CD14-positive monocyte (primary cell): ENCODE measurements at regions not wholly inside any gene's neighbourhood (a gene's known extent, or its start where the extent isn't known, plus 50 kb on each side); places are given as distances from the start of the nearest gene placed in this dataset.

Experiments
- DNase-seq, 3 donors: peaks; one replicate each; pipeline ENCODE4 v3.0.0-alpha.2; 2011 to 2022
- H2AFZ ChIP-seq: 2 replicates; pipeline ENCODE4 v1.6.0; 2012; ENCODE audit warnings: mild to moderate bottlenecking, low read depth, low read length, inconsistent platforms; ENCODE audit not compliant: insufficient read depth, poor library complexity, severe bottlenecking
- H3K27ac ChIP-seq, 2 donors: 1 replicate in 1 of 2; 2 replicates in 1 of 2; pipeline ENCODE4 v1.5.1; 2012 to 2013; ENCODE audit warnings: low read length in 2 of 2, control low read depth in 1 of 2, inconsistent platforms in 1 of 2, low read depth in 1 of 2, mild to moderate bottlenecking in 1 of 2
- H3K27me3 ChIP-seq, 2 donors: one replicate each; pipeline versions ENCODE4 v1.6.0 to v1.6.1; 2011 to 2013; ENCODE audit warnings: low read length in 2 of 2; ENCODE audit not compliant: control insufficient read depth in 2 of 2, insufficient read depth in 2 of 2
- H3K36me3 ChIP-seq, 2 donors: replicated peaks in 1 of 2; 1 replicate in 1 of 2; 2 replicates in 1 of 2; pipeline versions ENCODE4 v1.5.1 to v1.6.1; 2012 to 2013; ENCODE audit warnings: low read length in 2 of 2, control low read depth in 1 of 2, inconsistent platforms in 1 of 2, mild to moderate bottlenecking in 1 of 2; ENCODE audit not compliant: insufficient read depth in 2 of 2, control insufficient read depth in 1 of 2
- H3K4me1 ChIP-seq, 2 donors: 1 replicate in 1 of 2; 2 replicates in 1 of 2; pipeline versions ENCODE4 v1.5.1 to v1.6.1; 2012 to 2013; ENCODE audit warnings: low read length in 2 of 2, control low read depth in 1 of 2, inconsistent platforms in 1 of 2, mild to moderate bottlenecking in 1 of 2, moderate library complexity in 1 of 2; ENCODE audit not compliant: insufficient read depth in 2 of 2, control insufficient read depth in 1 of 2
- H3K4me2 ChIP-seq: replicated peaks from 2 replicates; pipeline ENCODE3; 2012; ENCODE audit warnings: low read length, moderate library complexity, mild to moderate bottlenecking; ENCODE audit not compliant: poor library complexity, severe bottlenecking; ENCODE audit errors: extremely low read depth
- H3K4me3 ChIP-seq, 3 experiments: fragments of 200-600 bp in 1 of 3; sonication (generic) in 1 of 3; replicated peaks in 1 of 3; 1 replicate in 2 of 3; 2 replicates in 1 of 3; pipeline ENCODE4 v1.5.1; 2011 to 2013; ENCODE audit warnings: low read length in 3 of 3, mild to moderate bottlenecking in 3 of 3, control low read depth in 2 of 3, low read depth in 2 of 3, inconsistent platforms in 1 of 3, moderate library complexity in 1 of 3
- H3K79me2 ChIP-seq: 2 replicates; pipeline ENCODE4 v1.6.0; 2012; ENCODE audit warnings: mild to moderate bottlenecking, control low read depth, inconsistent platforms, low read length, moderate library complexity; ENCODE audit not compliant: insufficient read depth
- H3K9ac ChIP-seq: 2 replicates; pipeline ENCODE4 v1.6.0; 2017; ENCODE audit warnings: low read length, mild to moderate bottlenecking; ENCODE audit not compliant: insufficient read depth, poor library complexity, severe bottlenecking
- H3K9me3 ChIP-seq, 2 donors: replicated peaks in 1 of 2; 1 replicate in 1 of 2; 2 replicates in 1 of 2; pipeline versions ENCODE4 v1.5.1 to v1.6.1; 2012 to 2013; ENCODE audit warnings: low read length in 2 of 2, control low read depth in 1 of 2; ENCODE audit not compliant: control insufficient read depth in 1 of 2, insufficient read depth in 1 of 2
- H4K20me1 ChIP-seq: 2 replicates; pipeline ENCODE4 v1.6.0; 2012; ENCODE audit warnings: mild to moderate bottlenecking, low read length, control low read depth, moderate library complexity; ENCODE audit not compliant: insufficient read depth
- H3K27ac Mint-ChIP-seq, 7 donors: one replicate each; pipeline ENCODE4 v1.8.0; 2020; ENCODE audit warnings: mild to moderate bottlenecking in 7 of 7, mixed read lengths in 7 of 7, moderate library complexity in 6 of 7, inconsistent platforms in 2 of 7
- H3K27me3 Mint-ChIP-seq, 3 donors: one replicate each; pipeline ENCODE4 v1.8.0; 2021 to 2022; ENCODE audit warnings: low read depth in 3 of 3, mild to moderate bottlenecking in 3 of 3, mixed read lengths in 3 of 3, moderate library complexity in 3 of 3, inconsistent platforms in 1 of 3
- H3K36me3 Mint-ChIP-seq, 2 donors: one replicate each; pipeline ENCODE4 v1.8.0; 2020; ENCODE audit warnings: mixed read lengths in 2 of 2, inconsistent platforms in 1 of 2, mild to moderate bottlenecking in 1 of 2
- H3K4me1 Mint-ChIP-seq: one replicate; pipeline ENCODE4 v1.8.0; 2020; ENCODE audit warnings: mild to moderate bottlenecking, mixed read lengths
- H3K4me3 Mint-ChIP-seq, 2 donors: one replicate each; pipeline ENCODE4 v1.8.0; 2020; ENCODE audit warnings: mild to moderate bottlenecking in 2 of 2, mixed read lengths in 2 of 2, moderate library complexity in 1 of 2
- H3K9me3 Mint-ChIP-seq, 7 donors: one replicate each; pipeline ENCODE4 v1.8.0; 2020 to 2022; ENCODE audit warnings: mixed read lengths in 7 of 7, mild to moderate bottlenecking in 6 of 7, moderate library complexity in 6 of 7, inconsistent platforms in 2 of 7
- CTCF ChIP-seq: fragments of 200-600 bp; IDR thresholded peaks from one replicate; pipeline ENCODE4 v1.8.0; 2022; ENCODE audit warnings: antibody characterized with exemption, mild to moderate bottlenecking
- WGBS: methylation state at CpG from one replicate; pipeline ENCODE4 v1.1.5; 2013; ENCODE audit warnings: missing lambda C conversion rate; ENCODE audit not compliant: insufficient coverage; 5-methylcytosine and 5-hydroxymethylcytosine counted together
- intact Hi-C, 2 donors: fragments of 100-400 bp; cut with micrococcal nuclease; formaldehyde crosslinking; loops; one replicate each; pipeline versions ENCODE4 v1.15.0 to v1.15.1; 2023

GRCh38 chr10:15453926-15454325 lies 82.8 kb upstream of the FAM171A1 start:
- no peaks in the 10 kb centered on the region for H3K9me3 ChIP-seq
- H3K27ac ChIP-seq: no peak overlapping the region
- H4K20me1 ChIP-seq: no peaks in the 10 kb centered on the region
- Mint-ChIP-seq H3K4me1 (no peaks in the 10 kb centered on the region), H3K27me3 (peaks cover 0 to 5% (median 3%) of the 10 kb centered on the region in 3 donors), H3K4me3 (no peak overlapping the region), H3K36me3 (no peaks in the 10 kb centered on the region), H3K27ac (no peak overlapping the region), H3K9me3 (peaks cover 0 to 6% (median 2%) of the 10 kb centered on the region in 7 donors)
- no peak overlapping the region for H3K4me3 ChIP-seq
- H3K79me2 ChIP-seq: no peaks in the 10 kb centered on the region
- no peak for TF ChIP-seq CTCF
- no peak for DNase-seq
- no peaks in the 10 kb centered on the region for H3K4me1 ChIP-seq
- no peak overlapping the region for H3K4me2 ChIP-seq
- no peaks in the 10 kb centered on the region for H3K36me3 ChIP-seq
- no peak overlapping the region for H3K9ac ChIP-seq
- no peak overlapping the region for H2AFZ ChIP-seq
- intact Hi-C loops: no loop called here
- H3K27me3 ChIP-seq: no peaks in the 10 kb centered on the region
- WGBS: no CpG with 5 or more reads among the region's 3 CpGs

- Histone ChIP-seq H3K27me3 (no peaks in the 10 kb centered on the region), H3K4me2 (no peak overlapping the region), H3K9me3 (no peaks in the 10 kb centered on the region), H3K27ac (no peak overlapping the region), H3K4me1 (no peaks in the 10 kb centered on the region), H2AFZ (no peak overlapping the region), H3K36me3 (no peaks in the 10 kb centered on the region), H3K4me3 (no peak overlapping the region), H3K9ac (no peak overlapping the region), H4K20me1 (no peaks in the 10 kb centered on the region), H3K79me2 (no peaks in the 10 kb centered on the region)
- no peak for TF ChIP-seq CTCF
- no peak overlapping the region for H3K4me3 Mint-ChIP-seq
- DNase-seq: no peak
- WGBS: 100% methylated on average over 2 of the region's 5 CpGs
- H3K36me3 Mint-ChIP-seq: no peaks in the 10 kb centered on the region
- peaks cover 0 to 6% (median 0%) of the 10 kb centered on the region in 3 donors for H3K27me3 Mint-ChIP-seq
- H3K4me1 Mint-ChIP-seq: no peaks in the 10 kb centered on the region
- intact Hi-C loops: no loop called here
- H3K27ac Mint-ChIP-seq: no peak overlapping the region
- peaks cover 0 to 6% (median 2%) of the 10 kb centered on the region in 7 donors for H3K9me3 Mint-ChIP-seq
These were observed 82.4 kb upstream of the FAM171A1 start for GRCh38 chr10:15453457-15453856.
